Suprapubic skin (tissue), 4 donors: ENCODE measurements at regions not wholly inside any gene's neighbourhood (a gene's known extent, or its start where the extent isn't known, plus 50 kb on each side); places are given as distances from the start of the nearest gene placed in this dataset.

Experiments used
- DNase-seq, 2 donors: peaks; one replicate each; pipeline ENCODE4 v3.0.0-alpha.2; 2019; ENCODE audit warnings: low spot score in 2 of 2
- H3K27ac ChIP-seq: fragments of 200-600 bp; sonication (generic); one replicate; pipeline ENCODE4 v1.5.1; 2019
- H3K27me3 ChIP-seq: fragments of 200-600 bp; sonication (generic); one replicate; pipeline ENCODE4 v1.5.1; 2019
- H3K36me3 ChIP-seq: fragments of 200-600 bp; sonication (generic); one replicate; pipeline ENCODE4 v1.5.1; 2019
- H3K4me1 ChIP-seq: fragments of 200-600 bp; sonication (generic); one replicate; pipeline ENCODE4 v1.5.1; 2019
- H3K4me3 ChIP-seq: fragments of 200-600 bp; sonication (generic); one replicate; pipeline ENCODE4 v1.5.1; 2019; ENCODE audit warnings: mild to moderate bottlenecking
- H3K9me3 ChIP-seq: fragments of 200-600 bp; sonication (generic); one replicate; pipeline ENCODE4 v1.5.1; 2019
- CTCF ChIP-seq, 2 donors: fragments of 200-600 bp in 1 of 2; fragments of 450-650 bp in 1 of 2; sonication (generic) in 1 of 2; IDR thresholded peaks; one replicate each; pipeline ENCODE4 v1.5.1; 2016 to 2019; ENCODE audit warnings: antibody characterized with exemption in 2 of 2, mild to moderate bottlenecking in 1 of 2, moderate library complexity in 1 of 2
- EP300 ChIP-seq: sonication (generic); formaldehyde crosslinking; IDR thresholded peaks from one replicate; pipeline ENCODE4 v1.6.1; 2017; ENCODE audit warnings: antibody characterized with exemption
- POLR2A ChIP-seq, 2 donors: fragments of 450-650 bp; IDR thresholded peaks; one replicate each; pipeline ENCODE4 v1.6.1; 2017; ENCODE audit warnings: antibody characterized with exemption in 2 of 2, mild to moderate bottlenecking in 2 of 2, moderate library complexity in 2 of 2
- POLR2AphosphoS5 ChIP-seq, 3 donors: sonication (generic); formaldehyde crosslinking; IDR thresholded peaks; one replicate each; pipeline ENCODE4 v1.6.1; 2017; ENCODE audit warnings: antibody characterized with exemption in 3 of 3
- WGBS: methylation state at CpG from one replicate; pipeline ENCODE4 v1.1.5; 2018; 5-methylcytosine and 5-hydroxymethylcytosine counted together

GRCh38 chr1:214228976-214229375 lies 52.0 kb upstream of the SMYD2 start:
- H3K4me1 ChIP-seq = peaks cover 12% of the 10 kb centered on the region
- DNase-seq = no peak
- no peak overlapping the region for H3K4me3 ChIP-seq
- no peak overlapping the region for H3K27ac ChIP-seq
- H3K36me3 ChIP-seq = no peaks in the 10 kb centered on the region
- 52% methylated on average over 3 of the region's 3 CpGs for WGBS
- TF ChIP-seq POLR2A (IDR thresholded peaks at IDR 0.05) (no peak), POLR2AphosphoS5 (IDR thresholded peaks at IDR 0.05) (no peak), CTCF (IDR thresholded peaks at IDR 0.05) (no peak), EP300 (no peak)
- H3K9me3 ChIP-seq = no peaks in the 10 kb centered on the region
- no peaks in the 10 kb centered on the region for H3K27me3 ChIP-seq

- TF ChIP-seq CTCF (IDR thresholded peaks at IDR 0.05) (no peak), POLR2AphosphoS5 (IDR thresholded peaks at IDR 0.05) (no peak), EP300 (no peak), POLR2A (IDR thresholded peaks at IDR 0.05) (no peak)
- no peak overlapping the region for H3K27ac ChIP-seq
- peaks cover 7% of the 10 kb centered on the region for H3K4me1 ChIP-seq
- DNase-seq = no peak
- WGBS = 95% methylated on average over 4 of the region's 4 CpGs
- H3K36me3 ChIP-seq = no peaks in the 10 kb centered on the region
- no peak overlapping the region for H3K4me3 ChIP-seq
- H3K9me3 ChIP-seq = no peaks in the 10 kb centered on the region
- no peaks in the 10 kb centered on the region for H3K27me3 ChIP-seq
Measured at GRCh38 chr1:214229736-214230135, 51.2 kb upstream of the SMYD2 start.
